GM18508 (cell line): ENCODE measurements at regions not wholly inside any gene's neighbourhood (a gene's known extent, or its start where the extent isn't known, plus 50 kb on each side); places are given as distances from the start of the nearest gene placed in this dataset.
"Not testable (repeated sequence)": the region's sequence is repeated elsewhere in the genome, so short reads cannot be mapped to it uniquely, and the experiment has no call there.

Experiments used
- ATAC-seq: cut with Tn5 transposase; IDR thresholded peaks from one replicate; pipeline ENCODE4 v1.9.1; 2021; ENCODE audit warnings: moderate number of reproducible peaks; ENCODE audit not compliant: insufficient read depth, unreplicated experiment

DNA sequence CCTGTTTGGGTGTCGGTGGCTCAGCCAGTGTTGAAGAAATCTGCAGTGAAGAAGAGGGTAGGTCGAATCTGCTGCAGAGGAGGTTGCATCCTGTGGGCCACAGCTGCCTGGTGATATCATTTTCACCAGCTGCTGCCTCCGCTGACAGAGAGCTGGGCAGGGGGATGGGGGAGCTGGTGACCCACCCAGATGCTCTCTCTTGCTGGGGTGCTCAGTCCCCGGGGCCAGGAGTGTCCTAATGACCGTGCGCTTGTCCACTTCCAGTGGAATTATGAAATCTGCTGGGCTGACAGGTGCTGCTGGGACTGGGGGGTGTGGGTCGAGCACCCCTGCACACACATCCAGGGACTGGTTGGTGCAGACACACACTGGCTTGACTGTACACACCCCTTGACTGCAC, 83.2 kb upstream of the IRX4 start:
- no peak for ATAC-seq

DNA sequence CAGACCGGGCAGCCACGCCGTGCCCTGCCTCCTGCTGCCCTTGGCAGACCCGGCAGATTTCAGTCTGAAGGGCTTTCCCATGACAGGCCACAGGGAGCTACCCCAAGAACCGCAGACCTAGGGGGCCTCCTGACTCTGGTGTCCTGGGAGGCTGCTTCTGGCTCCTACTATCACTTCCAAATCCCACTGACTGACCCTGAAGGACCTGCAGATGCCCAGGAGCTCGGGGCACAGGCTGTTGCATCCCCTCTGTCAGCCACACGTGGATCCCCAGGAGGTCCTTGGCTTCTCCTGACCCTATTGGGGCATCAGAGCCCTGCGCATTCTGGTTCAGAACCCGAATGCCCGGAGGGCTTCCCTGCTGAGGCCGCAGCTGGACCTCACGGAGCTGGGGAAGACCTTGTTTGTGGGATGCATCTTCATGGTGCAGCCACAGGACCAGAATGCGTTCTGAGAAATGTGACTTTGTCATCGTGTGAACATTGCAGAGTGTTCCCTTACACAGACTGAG, 81.3 kb upstream of the IRX4 start:
- no peak for ATAC-seq

- no peak for ATAC-seq
Observed at GRCh38 chr5:1963358-1963757, 80.6 kb upstream of the IRX4 start.

- no peak for ATAC-seq
Observed at GRCh38 chr5:1962619-1963355, 80.1 kb upstream of the IRX4 start.

DNA sequence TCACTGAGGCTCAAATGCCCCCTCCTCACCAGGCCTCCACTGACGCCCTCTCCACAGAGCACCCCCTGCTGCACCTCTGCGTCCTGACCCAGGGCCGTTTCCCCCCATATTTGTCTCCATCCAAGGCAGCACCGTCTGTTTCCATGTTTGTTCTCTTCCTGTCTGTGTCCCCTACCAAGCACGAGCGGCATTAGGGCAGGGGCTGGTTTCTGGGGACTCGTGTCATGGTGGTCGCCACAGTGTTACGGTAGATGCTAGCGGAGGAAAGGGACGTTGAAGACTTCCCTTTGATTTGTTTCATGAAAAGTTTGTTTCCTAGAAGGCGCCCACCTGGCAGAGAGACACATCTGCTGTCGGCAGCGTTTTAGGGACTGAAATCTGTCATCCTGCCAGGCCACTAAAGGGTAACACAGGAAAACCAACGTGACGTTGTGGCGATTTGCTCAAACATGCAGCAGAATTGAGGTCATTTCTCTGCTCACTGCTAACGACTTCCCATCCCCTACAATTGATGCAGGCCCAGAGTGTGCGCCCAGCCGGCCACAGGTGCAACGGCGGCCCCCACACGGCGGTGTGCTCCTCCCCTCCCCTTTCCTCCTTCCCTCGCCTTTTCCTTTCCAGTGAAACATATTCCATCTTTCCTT, 79.3 kb upstream of the IRX4 start:
- ATAC-seq = no peak

GRCh38 chr5:1961304-1961946, 78.7 kb upstream of the IRX4 start:
- no peak for ATAC-seq

DNA sequence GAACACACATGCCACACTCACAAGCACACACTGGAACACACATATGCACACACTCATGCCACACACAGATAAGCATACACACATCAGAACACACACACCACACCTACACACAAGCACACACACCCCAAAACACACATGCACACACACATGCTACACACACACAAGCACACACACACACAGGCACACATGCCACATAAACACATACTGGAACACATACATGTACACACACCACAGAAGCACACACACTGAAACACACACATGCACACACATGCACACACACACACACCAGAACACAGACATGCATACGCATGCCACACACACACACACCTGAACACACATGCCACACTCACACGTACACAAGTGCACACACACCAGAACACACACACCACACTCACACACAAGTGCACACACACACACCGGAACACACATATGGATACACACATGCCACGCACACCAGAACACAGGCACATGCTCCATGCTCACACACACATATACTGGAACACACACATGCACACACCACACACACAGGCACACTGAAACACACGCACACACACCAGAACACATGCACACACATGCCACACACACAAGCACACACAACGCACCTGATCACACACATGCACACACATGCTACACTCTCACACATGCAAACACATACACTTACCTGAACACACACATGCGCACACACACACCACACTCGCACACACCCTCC, 78.0 kb upstream of the IRX4 start:
- ATAC-seq = no peak

- ATAC-seq = no peak
Observed at GRCh38 chr5:1959725-1960581, 77.2 kb upstream of the IRX4 start.

GRCh38 chr5:1959231-1959630, 76.5 kb upstream of the IRX4 start:
- no peak for ATAC-seq

- ATAC-seq = no peak
Observed at GRCh38 chr5:1958211-1959010, 75.7 kb upstream of the IRX4 start.

- no peak for ATAC-seq
Observed at GRCh38 chr5:1955586-1955985, 72.9 kb upstream of the IRX4 start.

- not testable (repeated sequence) for ATAC-seq
Observed at GRCh38 chr5:1953710-1954109, 71.0 kb upstream of the IRX4 start.

- ATAC-seq = no peak
Observed at GRCh38 chr5:1952444-1953099, 69.8 kb upstream of the IRX4 start.

GRCh38 chr5:1952021-1952420, 69.3 kb upstream of the IRX4 start:
- ATAC-seq = no peak

GRCh38 chr5:1951165-1951816, 68.6 kb upstream of the IRX4 start:
- no peak for ATAC-seq

GRCh38 chr5:1950708-1951103, 68.0 kb upstream of the IRX4 start:
- ATAC-seq = no peak

DNA sequence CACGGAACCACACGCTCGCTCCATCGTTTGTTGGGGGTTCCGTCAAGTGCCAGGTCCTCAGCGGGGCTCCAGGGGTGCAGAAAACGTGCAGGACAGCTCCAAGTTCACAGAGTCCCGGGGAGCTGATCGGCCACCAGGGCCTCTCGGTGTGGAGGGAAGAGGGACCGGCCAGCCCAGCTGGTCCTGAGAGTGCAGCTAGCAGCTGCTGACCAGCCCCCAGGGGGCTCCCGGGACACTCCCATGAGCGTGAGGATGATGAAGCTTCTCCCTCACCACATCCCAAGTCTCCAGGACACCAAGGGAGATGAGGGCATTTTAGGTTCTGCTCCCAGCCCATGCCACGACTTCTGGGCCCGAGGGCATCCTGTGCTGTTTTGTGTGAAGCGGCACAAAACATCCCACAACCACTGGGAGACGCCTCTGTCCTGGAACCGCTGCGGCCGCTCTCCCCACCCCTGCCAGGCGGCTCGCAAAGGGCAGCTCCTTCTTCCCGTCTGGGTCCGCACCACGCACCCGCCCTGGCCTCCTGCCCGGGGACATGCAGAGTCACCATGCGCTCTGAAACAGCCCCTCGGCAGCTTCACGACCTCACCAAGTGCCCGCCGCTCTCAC, 67.5 kb upstream of the IRX4 start:
- ATAC-seq = no peak

GRCh38 chr5:1949253-1949652, 66.5 kb upstream of the IRX4 start:
- ATAC-seq = no peak
